Hepatocyte (in vitro differentiated cells): ENCODE measurements at regions not wholly inside any gene's neighbourhood (a gene's known extent, or its start where the extent isn't known, plus 50 kb on each side); places are given as distances from the start of the nearest gene placed in this dataset.

Experiments
- CTCF ChIP-seq: fragments of 200-600 bp; sonication (generic); IDR thresholded peaks from 2 replicates; pipeline ENCODE4 v1.5.1; 2016; ENCODE audit warnings: antibody characterized with exemption, mild to moderate bottlenecking; ENCODE audit not compliant: poor library complexity
- EZH2 ChIP-seq: fragments of 200-600 bp; sonication (generic); IDR thresholded peaks from 2 replicates; pipeline ENCODE4 v1.6.1; 2016; ENCODE audit warnings: antibody characterized with exemption, mild to moderate bottlenecking, borderline replicate concordance

- TF ChIP-seq CTCF, result no peak
- TF ChIP-seq EZH2, result no peak
Observed at GRCh38 chr10:44171765-44172164, 213.1 kb downstream of the CXCL12 start.
